Panc1 (cell line): ENCODE measurements at regions not wholly inside any gene's neighbourhood (a gene's known extent, or its start where the extent isn't known, plus 50 kb on each side); places are given as distances from the start of the nearest gene placed in this dataset.

ENCODE experiments used
- ATAC-seq: fragments of 200-7000 bp; cut with Tn5 transposase; 2 replicates; pipeline ENCODE4 v1.9.1; 2020; ENCODE audit warnings: mild to moderate bottlenecking, moderate library complexity
- BruUV-seq: library from RNA; stranded (reverse); fragments of 400-500 nt; replicated peaks from 2 replicates; lab custom pipeline; 2021; lab: Mats Ljungman, UMichigan
- CTCF ChIA-PET: fragments of 300-600 bp; sonication (Branson Sonifier 250); formaldehyde crosslinking; loops from one replicate; lab custom pipeline; 2022; ENCODE audit warnings: antibody characterized with exemption; lab: Charles Lee
- POLR2A ChIA-PET: fragments of 300-600 bp; sonication (Branson Sonifier 250); formaldehyde crosslinking; loops from one replicate; lab custom pipeline; 2022; ENCODE audit warnings: antibody characterized with exemption; lab: Charles Lee
- DNase-seq: peaks from one replicate; pipeline ENCODE4 v3.0.0-alpha.2; 2010; ENCODE audit warnings: low read depth, low spot score
- H3K27ac ChIP-seq: 2 replicates; pipeline ENCODE4 v1.5.1; 2011; ENCODE audit warnings: mild to moderate bottlenecking, low read length, inconsistent platforms
- H3K27me3 ChIP-seq: fragments of 200-500 bp; sonication (Bioruptor generic); 2 replicates; pipeline ENCODE4 v1.6.0; 2014; ENCODE audit warnings: low read length, inconsistent platforms; ENCODE audit not compliant: control insufficient read depth, insufficient read depth
- H3K36me3 ChIP-seq: fragments of 200-500 bp; sonication (Bioruptor generic); 2 replicates; pipeline ENCODE4 v1.5.1; 2014; ENCODE audit warnings: inconsistent platforms, mild to moderate bottlenecking, low read length, moderate library complexity; ENCODE audit not compliant: control insufficient read depth, insufficient read depth
- H3K4me1 ChIP-seq: 2 replicates; pipeline ENCODE4 v1.5.1; 2011; ENCODE audit warnings: inconsistent platforms, mild to moderate bottlenecking, low read length, moderate library complexity; ENCODE audit not compliant: control insufficient read depth, insufficient read depth
- H3K4me3 ChIP-seq, 2 experiments: 2 replicates each; pipeline ENCODE4 v1.5.1; 2011 to 2012; ENCODE audit warnings: low read depth in 2 of 2, low read length in 2 of 2, mild to moderate bottlenecking in 2 of 2, inconsistent platforms in 1 of 2, moderate library complexity in 1 of 2
- H3K9me3 ChIP-seq: fragments of 200-500 bp; sonication (Bioruptor generic); 2 replicates; pipeline ENCODE4 v1.5.1; 2014; ENCODE audit warnings: low read depth, mild to moderate bottlenecking, inconsistent platforms, low read length, moderate library complexity; ENCODE audit not compliant: control insufficient read depth, insufficient read depth
- POLR2AphosphoS5 ChIP-seq: IDR thresholded peaks from 2 replicates; pipeline ENCODE4 v1.6.1; 2012; ENCODE audit warnings: mild to moderate bottlenecking, low read depth, low read length, moderate library complexity
- SIN3A ChIP-seq: IDR thresholded peaks from 2 replicates; pipeline ENCODE4 v1.6.1; 2012; ENCODE audit warnings: low read depth, mild to moderate bottlenecking, low read length, moderate library complexity, borderline replicate concordance; ENCODE audit not compliant: insufficient read depth
- TCF7L2 ChIP-seq: IDR thresholded peaks from 2 replicates; pipeline ENCODE4 v1.6.1; 2011; ENCODE audit warnings: mild to moderate bottlenecking, low read depth, low read length, inconsistent platforms
- in situ Hi-C: cut with HindIII; loops from 2 replicates; pipeline ENCODE4 v1.10.0; 2016; ENCODE audit warnings: low sequenced_read_pairs, low pct_unique_long_range_greater_than_20kb
- intact Hi-C: fragments of 100-400 bp; cut with micrococcal nuclease; formaldehyde crosslinking; loops from one replicate; pipeline ENCODE4 v1.10.0; 2022; ENCODE audit not compliant: unreplicated experiment
- TF ChIP-seq, protein P1 (sequence below): fragments of 450-650 bp; IDR thresholded peaks from 2 replicates; pipeline ENCODE4 v1.5.1; 2017; ENCODE audit warnings: mild to moderate bottlenecking
- TF ChIP-seq, protein P2 (sequence below), 2 experiments: IDR thresholded peaks; 2 replicates each; pipeline ENCODE4 v1.6.1; 2011 to 2012; ENCODE audit warnings: low read depth in 2 of 2, control low read depth in 1 of 2, low read length in 1 of 2, mild to moderate bottlenecking in 1 of 2, moderate library complexity in 1 of 2; ENCODE audit not compliant: insufficient read depth in 1 of 2

DNA sequence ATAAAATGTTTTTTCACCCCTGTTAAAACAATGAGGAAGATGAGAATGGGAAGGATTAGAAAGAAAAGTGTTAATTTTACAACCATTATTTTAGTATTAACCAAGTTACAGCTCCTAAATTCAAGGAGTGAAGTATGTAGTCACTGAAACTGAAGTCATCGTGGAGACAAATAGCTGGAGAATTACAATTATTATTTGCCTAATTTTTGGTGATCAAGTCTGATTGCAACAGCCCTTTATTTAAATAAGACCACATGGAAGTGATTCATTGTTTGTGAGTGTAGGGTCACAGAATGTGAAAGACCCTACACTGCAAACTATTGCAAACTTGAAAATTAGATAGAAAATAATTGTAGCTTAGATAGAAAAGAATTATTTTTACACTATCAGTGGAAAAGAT lies 292.4 kb downstream of the CENPW start:
- CTCF ChIA-PET: no interaction called here
- intact Hi-C loops: no loop called here
- in situ Hi-C loops: no loop called here
- H3K27me3 ChIP-seq: no peaks in the 10 kb centered on the region
- no peaks in the 10 kb centered on the region for H3K36me3 ChIP-seq
- ATAC-seq (no peak), DNase-seq (no peak)
- no peaks in the 10 kb centered on the region; the same call in 1 of the 2 replicates for H3K9me3 ChIP-seq
- no TSS peak for BruUV-seq
- H3K4me1 ChIP-seq: no peaks in the 10 kb centered on the region
- no peak overlapping the region for H3K4me3 ChIP-seq
- POLR2A ChIA-PET: no interaction called here
- TF ChIP-seq POLR2AphosphoS5 (no peak), SIN3A (no peak), TCF7L2 (no peak)
- TF ChIP-seq, protein P1, sequence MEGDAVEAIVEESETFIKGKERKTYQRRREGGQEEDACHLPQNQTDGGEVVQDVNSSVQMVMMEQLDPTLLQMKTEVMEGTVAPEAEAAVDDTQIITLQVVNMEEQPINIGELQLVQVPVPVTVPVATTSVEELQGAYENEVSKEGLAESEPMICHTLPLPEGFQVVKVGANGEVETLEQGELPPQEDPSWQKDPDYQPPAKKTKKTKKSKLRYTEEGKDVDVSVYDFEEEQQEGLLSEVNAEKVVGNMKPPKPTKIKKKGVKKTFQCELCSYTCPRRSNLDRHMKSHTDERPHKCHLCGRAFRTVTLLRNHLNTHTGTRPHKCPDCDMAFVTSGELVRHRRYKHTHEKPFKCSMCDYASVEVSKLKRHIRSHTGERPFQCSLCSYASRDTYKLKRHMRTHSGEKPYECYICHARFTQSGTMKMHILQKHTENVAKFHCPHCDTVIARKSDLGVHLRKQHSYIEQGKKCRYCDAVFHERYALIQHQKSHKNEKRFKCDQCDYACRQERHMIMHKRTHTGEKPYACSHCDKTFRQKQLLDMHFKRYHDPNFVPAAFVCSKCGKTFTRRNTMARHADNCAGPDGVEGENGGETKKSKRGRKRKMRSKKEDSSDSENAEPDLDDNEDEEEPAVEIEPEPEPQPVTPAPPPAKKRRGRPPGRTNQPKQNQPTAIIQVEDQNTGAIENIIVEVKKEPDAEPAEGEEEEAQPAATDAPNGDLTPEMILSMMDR: no peak
- TF ChIP-seq, protein P2, sequence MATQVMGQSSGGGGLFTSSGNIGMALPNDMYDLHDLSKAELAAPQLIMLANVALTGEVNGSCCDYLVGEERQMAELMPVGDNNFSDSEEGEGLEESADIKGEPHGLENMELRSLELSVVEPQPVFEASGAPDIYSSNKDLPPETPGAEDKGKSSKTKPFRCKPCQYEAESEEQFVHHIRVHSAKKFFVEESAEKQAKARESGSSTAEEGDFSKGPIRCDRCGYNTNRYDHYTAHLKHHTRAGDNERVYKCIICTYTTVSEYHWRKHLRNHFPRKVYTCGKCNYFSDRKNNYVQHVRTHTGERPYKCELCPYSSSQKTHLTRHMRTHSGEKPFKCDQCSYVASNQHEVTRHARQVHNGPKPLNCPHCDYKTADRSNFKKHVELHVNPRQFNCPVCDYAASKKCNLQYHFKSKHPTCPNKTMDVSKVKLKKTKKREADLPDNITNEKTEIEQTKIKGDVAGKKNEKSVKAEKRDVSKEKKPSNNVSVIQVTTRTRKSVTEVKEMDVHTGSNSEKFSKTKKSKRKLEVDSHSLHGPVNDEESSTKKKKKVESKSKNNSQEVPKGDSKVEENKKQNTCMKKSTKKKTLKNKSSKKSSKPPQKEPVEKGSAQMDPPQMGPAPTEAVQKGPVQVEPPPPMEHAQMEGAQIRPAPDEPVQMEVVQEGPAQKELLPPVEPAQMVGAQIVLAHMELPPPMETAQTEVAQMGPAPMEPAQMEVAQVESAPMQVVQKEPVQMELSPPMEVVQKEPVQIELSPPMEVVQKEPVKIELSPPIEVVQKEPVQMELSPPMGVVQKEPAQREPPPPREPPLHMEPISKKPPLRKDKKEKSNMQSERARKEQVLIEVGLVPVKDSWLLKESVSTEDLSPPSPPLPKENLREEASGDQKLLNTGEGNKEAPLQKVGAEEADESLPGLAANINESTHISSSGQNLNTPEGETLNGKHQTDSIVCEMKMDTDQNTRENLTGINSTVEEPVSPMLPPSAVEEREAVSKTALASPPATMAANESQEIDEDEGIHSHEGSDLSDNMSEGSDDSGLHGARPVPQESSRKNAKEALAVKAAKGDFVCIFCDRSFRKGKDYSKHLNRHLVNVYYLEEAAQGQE (IDR thresholded peaks at IDR 0.05; ENCODE audit: insufficient read depth in 1 of 2, low read depth in 2 of 2, low read length in 1 of 2): no peak
- H3K27ac ChIP-seq: no peak overlapping the region

DNA sequence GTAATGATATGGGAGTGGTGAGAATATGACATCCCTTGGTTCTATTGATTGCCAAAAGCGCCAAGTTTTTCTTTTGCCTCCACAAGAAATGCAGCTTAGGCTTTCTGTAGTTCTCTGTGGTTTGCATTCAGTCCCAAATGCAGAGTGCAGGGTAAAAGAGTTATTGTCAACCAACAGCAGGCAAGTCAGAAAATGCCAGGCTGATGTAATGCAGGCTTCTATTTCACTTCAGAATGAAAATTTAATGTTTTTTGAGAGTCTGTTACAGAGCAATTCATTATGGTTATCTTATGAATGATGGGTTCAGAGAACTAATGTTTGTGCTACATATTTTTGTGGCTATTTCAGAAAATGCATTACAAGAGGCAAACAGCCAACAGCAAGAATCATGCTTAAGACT lies 293.5 kb downstream of the CENPW start:
- H3K27me3 ChIP-seq: no peaks in the 10 kb centered on the region
- no peaks in the 10 kb centered on the region for H3K4me1 ChIP-seq
- TF ChIP-seq TCF7L2 (no peak), SIN3A (no peak), POLR2AphosphoS5 (no peak)
- TF ChIP-seq, protein P1: no peak
- TF ChIP-seq, protein P2 (IDR thresholded peaks at IDR 0.05; ENCODE audit: insufficient read depth in 1 of 2, low read depth in 2 of 2, low read length in 1 of 2): no peak
- ChIA-PET CTCF (no interaction called here), POLR2A (no interaction called here)
- ATAC-seq: no peak
- in situ Hi-C loops: no loop called here
- no TSS peak for BruUV-seq
- H3K9me3 ChIP-seq: no peaks in the 10 kb centered on the region; the same call in 1 of the 2 replicates
- H3K4me3 ChIP-seq: no peak overlapping the region
- H3K27ac ChIP-seq: no peak overlapping the region
- H3K36me3 ChIP-seq: no peaks in the 10 kb centered on the region
- intact Hi-C loops: no loop called here
- DNase-seq: no peak
